Epithelial cell of esophagus (primary cell): ENCODE measurements at regions not wholly inside any gene's neighbourhood (a gene's known extent, or its start where the extent isn't known, plus 50 kb on each side); places are given as distances from the start of the nearest gene placed in this dataset.

Experiments used
- DNase-seq: peaks from one replicate; pipeline ENCODE4 v3.0.0; 2010; ENCODE audit warnings: low read depth
- H3K4me3 ChIP-seq: 2 replicates; pipeline ENCODE4 v1.5.1; 2011; ENCODE audit warnings: mild to moderate bottlenecking, low read length, control low read depth
- CTCF ChIP-seq: IDR thresholded peaks from 2 replicates; pipeline ENCODE4 v1.5.1; 2011; ENCODE audit warnings: low read depth, mild to moderate bottlenecking, low read length, control low read depth, inconsistent platforms; ENCODE audit not compliant: insufficient read depth; ENCODE audit errors: missing control alignments

DNA sequence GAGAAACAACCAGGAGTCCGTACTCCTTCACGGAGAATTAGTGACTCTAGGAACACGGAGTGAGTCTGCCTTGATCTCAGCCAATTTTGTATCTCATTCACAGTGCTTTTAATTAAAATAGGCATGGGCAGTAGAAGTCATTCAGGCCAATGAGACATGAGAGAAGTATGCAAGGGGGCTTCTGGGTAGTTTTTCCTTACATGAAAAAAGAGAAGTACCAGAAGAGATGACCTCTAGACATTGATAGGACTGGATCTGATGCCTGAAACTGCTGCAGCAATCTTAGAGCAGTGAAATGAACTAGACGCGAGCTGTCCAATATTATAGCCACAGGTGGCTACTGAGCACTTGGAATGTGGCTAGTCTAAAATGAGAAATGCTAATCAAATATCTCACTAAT lies 187.7 kb upstream of the TLE4 start:
- H3K4me3 ChIP-seq: no peak overlapping the region
- DNase-seq: no peak
- no peak for TF ChIP-seq CTCF

DNA sequence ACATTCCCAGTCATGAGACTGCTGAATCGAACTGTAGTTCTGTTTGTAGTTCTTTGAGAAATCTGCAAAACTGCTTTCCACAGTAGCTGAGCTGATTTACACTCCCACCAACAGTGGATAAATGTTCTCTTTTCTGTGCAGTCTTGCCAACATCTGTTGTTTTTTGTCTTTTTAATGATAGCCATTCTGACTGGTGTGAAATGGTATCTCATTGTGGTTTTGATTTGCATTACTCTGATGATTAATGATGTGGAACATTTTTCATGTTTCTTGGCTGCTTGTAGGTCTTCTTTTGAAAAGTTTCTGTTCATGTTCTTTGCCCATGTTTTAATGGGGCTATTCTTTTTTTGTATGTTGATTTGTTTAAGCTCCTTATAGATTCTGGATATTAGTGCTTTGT lies 187.3 kb upstream of the TLE4 start:
- TF ChIP-seq CTCF: no peak
- H3K4me3 ChIP-seq: no peak overlapping the region
- DNase-seq: peak; percentile 14

DNA sequence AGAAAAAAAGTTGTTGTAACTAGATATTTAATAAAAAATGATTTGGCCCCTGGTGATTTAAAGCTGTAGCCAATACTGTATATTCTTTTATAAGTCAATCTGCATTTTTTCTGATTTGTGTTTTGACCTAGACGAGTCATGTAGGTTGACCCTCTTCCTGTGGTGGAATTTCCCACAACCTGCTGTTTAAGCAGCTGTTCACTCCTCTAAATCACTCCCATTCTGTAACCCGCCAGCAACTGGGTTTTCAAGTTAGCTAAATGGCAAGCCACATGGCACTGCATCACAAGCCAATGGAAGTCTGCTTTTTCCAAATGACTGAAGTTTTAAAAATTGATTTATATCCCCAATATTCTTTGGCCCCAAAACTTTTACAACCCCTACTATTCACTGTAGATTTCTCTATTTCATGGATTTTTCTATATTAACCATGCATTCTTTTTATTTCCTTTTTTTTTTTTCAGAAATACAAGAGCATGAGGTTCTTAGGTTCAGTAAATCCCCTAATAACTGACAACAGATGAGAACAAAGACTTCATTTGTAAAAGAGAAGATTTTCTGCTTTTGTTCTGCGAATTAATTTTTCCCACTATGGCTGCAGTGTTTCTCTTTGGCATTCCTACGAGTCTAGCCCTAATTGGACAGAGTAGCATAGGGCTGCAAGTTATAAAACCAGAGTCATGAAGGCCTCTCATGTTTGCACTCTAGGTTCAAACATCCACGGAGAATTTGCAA lies 184.5 kb upstream of the TLE4 start:
- TF ChIP-seq CTCF: no peak
- H3K4me3 ChIP-seq: no peak overlapping the region
- no peak for DNase-seq

- peak; percentile 30 for DNase-seq
- no peak overlapping the region for H3K4me3 ChIP-seq
- no peak for TF ChIP-seq CTCF
These were observed 181.6 kb upstream of the TLE4 start for GRCh38 chr9:79390077-79390698.

- H3K4me3 ChIP-seq: no peak overlapping the region
- no peak for DNase-seq
- no peak for TF ChIP-seq CTCF
These were observed 180.7 kb upstream of the TLE4 start for GRCh38 chr9:79390781-79391770.

DNA sequence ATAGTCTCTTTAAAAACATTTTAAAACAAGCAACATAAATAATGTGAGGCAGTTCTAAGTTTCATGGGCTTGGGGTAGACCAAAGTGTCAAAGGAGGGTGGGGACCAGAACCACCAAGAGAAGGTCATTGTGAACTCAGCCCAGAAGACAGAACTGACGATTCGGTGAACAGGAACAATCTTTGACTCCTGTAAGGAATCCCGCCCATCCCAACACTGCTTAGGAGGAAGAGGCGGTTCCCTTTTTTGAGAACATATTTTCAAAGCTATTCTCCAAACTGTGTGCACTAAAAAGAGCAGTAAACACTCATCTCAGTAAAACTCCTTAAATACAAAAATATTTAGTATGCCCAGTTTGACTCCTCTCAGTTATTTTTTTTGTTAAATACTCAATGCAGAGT lies 176.5 kb upstream of the TLE4 start:
- no peak overlapping the region for H3K4me3 ChIP-seq
- DNase-seq: no peak
- no peak for TF ChIP-seq CTCF
